Natural killer cell (primary cell): ENCODE measurements at regions not wholly inside any gene's neighbourhood (a gene's known extent, or its start where the extent isn't known, plus 50 kb on each side); places are given as distances from the start of the nearest gene placed in this dataset.

Experiments
- ATAC-seq, 3 donors: fragments of 150-1000 bp in 2 of 3; fragments of 200-7000 bp in 1 of 3; cut with Tn5 transposase; 1 replicate in 1 of 3; 2 replicates in 2 of 3; pipeline ENCODE4 v1.10.0; 2021; ENCODE audit warnings: mild to moderate bottlenecking in 2 of 3, moderate library complexity in 2 of 3
- DNase-seq, 2 donors: peaks; one replicate each; pipeline versions ENCODE4 v3.0.0 to v3.0.0-alpha.2; 2013 to 2021; ENCODE audit warnings: mixed read lengths in 1 of 2
- H3K27ac ChIP-seq: one replicate; pipeline ENCODE4 v1.5.1; 2013; ENCODE audit warnings: mild to moderate bottlenecking, low read length
- H3K27me3 ChIP-seq: one replicate; pipeline ENCODE4 v1.6.1; 2013; ENCODE audit warnings: low read length; ENCODE audit not compliant: control insufficient read depth, insufficient read depth
- H3K36me3 ChIP-seq: one replicate; pipeline ENCODE4 v1.6.1; 2013; ENCODE audit warnings: low read length; ENCODE audit not compliant: control insufficient read depth, insufficient read depth
- H3K4me1 ChIP-seq: one replicate; pipeline ENCODE4 v1.6.1; 2013; ENCODE audit warnings: low read length; ENCODE audit not compliant: control insufficient read depth, insufficient read depth
- H3K4me3 ChIP-seq: one replicate; pipeline ENCODE4 v1.5.1; 2013; ENCODE audit warnings: low read length
- H3K9me3 ChIP-seq: one replicate; pipeline ENCODE4 v1.6.1; 2013; ENCODE audit warnings: low read length; ENCODE audit not compliant: control insufficient read depth, insufficient read depth
- H3K27ac Mint-ChIP-seq, 2 donors: one replicate each; pipeline ENCODE4 v1.8.0; 2022; ENCODE audit warnings: mild to moderate bottlenecking in 2 of 2, mixed read lengths in 2 of 2, moderate library complexity in 1 of 2
- H3K27me3 Mint-ChIP-seq, 2 donors: one replicate each; pipeline ENCODE4 v1.8.0; 2022; ENCODE audit warnings: low read depth in 2 of 2, mixed read lengths in 2 of 2
- H3K36me3 Mint-ChIP-seq: one replicate; pipeline ENCODE4 v1.8.0; 2022; ENCODE audit warnings: mixed read lengths
- H3K4me1 Mint-ChIP-seq, 2 donors: one replicate each; pipeline ENCODE4 v1.8.0; 2022; ENCODE audit warnings: mixed read lengths in 2 of 2
- H3K4me3 Mint-ChIP-seq: one replicate; pipeline ENCODE4 v1.8.0; 2022; ENCODE audit warnings: mild to moderate bottlenecking, moderate library complexity, mixed read lengths
- H3K9me3 Mint-ChIP-seq, 2 donors: one replicate each; pipeline ENCODE4 v1.8.0; 2022; ENCODE audit warnings: mixed read lengths in 2 of 2
- CTCF ChIP-seq: fragments of 200-600 bp; IDR thresholded peaks from one replicate; pipeline ENCODE4 v1.8.0; 2022; ENCODE audit warnings: antibody characterized with exemption
- WGBS: methylation state at CpG from one replicate; pipeline ENCODE4 v1.1.7; 2013; ENCODE audit warnings: missing lambda C conversion rate; ENCODE audit not compliant: insufficient coverage; 5-methylcytosine and 5-hydroxymethylcytosine counted together
- intact Hi-C: fragments of 100-400 bp; cut with micrococcal nuclease; formaldehyde crosslinking; loops from one replicate; pipeline ENCODE4 v1.14.2; 2022

- Histone ChIP-seq H3K4me3 (no peak overlapping the region), H3K36me3 (no peaks in the 10 kb centered on the region), H3K27me3 (no peaks in the 10 kb centered on the region), H3K4me1 (no peaks in the 10 kb centered on the region), H3K27ac (no peak overlapping the region), H3K9me3 (no peaks in the 10 kb centered on the region)
- Mint-ChIP-seq H3K27ac (no peak overlapping the region), H3K4me3 (no peak overlapping the region), H3K36me3 (no peaks in the 10 kb centered on the region), H3K9me3 (no peaks in the 10 kb centered on the region), H3K27me3 (no peaks in the 10 kb centered on the region), H3K4me1 (no peaks in the 10 kb centered on the region)
- no peak for TF ChIP-seq CTCF
- ATAC-seq = no peak
- intact Hi-C loops = no loop called here
- DNase-seq = no peak
- WGBS = 96% methylated on average over 5 of the region's 5 CpGs
These were observed 56.9 kb upstream of the HAAO start for GRCh38 chr2:42849311-42849710.

- ATAC-seq (no peak), DNase-seq (no peak)
- no peak for TF ChIP-seq CTCF
- H3K27me3 Mint-ChIP-seq = no peaks in the 10 kb centered on the region
- intact Hi-C loops = no loop called here
- no peak overlapping the region for H3K27ac Mint-ChIP-seq
- Histone ChIP-seq H3K27me3 (no peaks in the 10 kb centered on the region), H3K4me3 (no peak overlapping the region), H3K36me3 (no peaks in the 10 kb centered on the region), H3K9me3 (no peaks in the 10 kb centered on the region), H3K27ac (no peak overlapping the region), H3K4me1 (no peaks in the 10 kb centered on the region)
- no peaks in the 10 kb centered on the region for H3K36me3 Mint-ChIP-seq
- H3K9me3 Mint-ChIP-seq = no peaks in the 10 kb centered on the region
- H3K4me1 Mint-ChIP-seq = no peaks in the 10 kb centered on the region
- H3K4me3 Mint-ChIP-seq = no peak overlapping the region
- WGBS = 86% methylated on average over 9 of the region's 10 CpGs
These were observed 56.4 kb upstream of the HAAO start for GRCh38 chr2:42848726-42849290.

- Mint-ChIP-seq H3K4me1 (no peaks in the 10 kb centered on the region), H3K27me3 (peaks cover 0 to 3% of the 10 kb centered on the region in 2 donors)
These were observed 55.9 kb upstream of the HAAO start for GRCh38 chr2:42848265-42848664.

More at GRCh38 chr2:42848265-42848664, 55.9 kb upstream of the HAAO start:
- H3K27ac Mint-ChIP-seq = no peak overlapping the region
- Histone ChIP-seq H3K4me3 (no peak overlapping the region), H3K9me3 (no peaks in the 10 kb centered on the region), H3K27me3 (no peaks in the 10 kb centered on the region), H3K4me1 (no peaks in the 10 kb centered on the region), H3K27ac (no peak overlapping the region), H3K36me3 (no peaks in the 10 kb centered on the region)
- 91% methylated on average over 1 of the region's 1 CpG for WGBS
- no peaks in the 10 kb centered on the region for H3K9me3 Mint-ChIP-seq
- DNase-seq = no peak
- no peaks in the 10 kb centered on the region for H3K36me3 Mint-ChIP-seq
- no peak for TF ChIP-seq CTCF
- intact Hi-C loops = no loop called here
- ATAC-seq = no peak
- no peak overlapping the region for H3K4me3 Mint-ChIP-seq
